ENCODE measurements at regions not wholly inside any gene's neighbourhood (a gene's known extent, or its start where the extent isn't known, plus 50 kb on each side); places are given as distances from the start of the nearest gene placed in this dataset.

- H3K4me2 ChIP-seq (ENCODE audit: low read length) = peak overlapping the region; percentile 67
- no peak for FAIRE-seq
- no peak for DNase-seq (ENCODE audit: low read depth)
- H3K4me3 ChIP-seq (ENCODE audit: insufficient read depth, low read depth, low read length) = no peak overlapping the region
- H3K36me3 Mint-ChIP-seq (ENCODE audit: low read depth, unreplicated experiment) = no peaks in the 10 kb centered on the region
- TF ChIP-seq EZH2 (IDR thresholded peaks at IDR 0.05; ENCODE audit: insufficient read depth, low read length) (no peak), CTCF (IDR thresholded peaks at IDR 0.05; ENCODE audit: insufficient read depth, low read depth, low read length) (no peak)
- no peaks in the 10 kb centered on the region for H3K27me3 Mint-ChIP-seq (ENCODE audit: low read depth, unreplicated experiment)
- no peaks in the 10 kb centered on the region for H3K27me3 ChIP-seq (ENCODE audit: insufficient read depth, low read length)
- no peak overlapping the region for H2AFZ ChIP-seq (ENCODE audit: low read depth, low read length)
- peak overlapping the region; percentile 30 for H3K27ac ChIP-seq (ENCODE audit: low read depth, low read length)
- peak overlapping the region; percentile 54 for H3K9ac ChIP-seq (ENCODE audit: low read length)
- no peaks in the 10 kb centered on the region for H3K9me3 ChIP-seq (ENCODE audit: insufficient read depth, low read depth, low read length)
- H4K20me1 ChIP-seq (ENCODE audit: insufficient read depth, low read length) = no peaks in the 10 kb centered on the region
- H3K79me2 ChIP-seq (ENCODE audit: insufficient read depth, low read length) = no peaks in the 10 kb centered on the region
- peaks cover 28% of the 10 kb centered on the region for H3K4me1 ChIP-seq (ENCODE audit: insufficient read depth, low read length)
- H3K36me3 ChIP-seq (ENCODE audit: insufficient read depth, low read length) = no peaks in the 10 kb centered on the region
- no peak overlapping the region for H3K4me3 Mint-ChIP-seq (ENCODE audit: unreplicated experiment)
- peaks cover 50% of the 10 kb centered on the region for H3K4me1 Mint-ChIP-seq (ENCODE audit: low read depth, unreplicated experiment)
- peak overlapping the region; percentile 97 for H3K27ac Mint-ChIP-seq (ENCODE audit: unreplicated experiment)
- peaks cover 5% of the 10 kb centered on the region for H3K9me3 Mint-ChIP-seq (ENCODE audit: unreplicated experiment)
Measured at GRCh38 chr6:105588123-105588710, 185.3 kb upstream of the PREP start.

- peak; percentile 65 for FAIRE-seq
- H3K36me3 ChIP-seq (ENCODE audit: insufficient read depth, low read length) = no peaks in the 10 kb centered on the region
- no peaks in the 10 kb centered on the region for H3K79me2 ChIP-seq (ENCODE audit: insufficient read depth, low read length)
- peak overlapping the region; percentile 8 for H3K4me3 Mint-ChIP-seq (ENCODE audit: unreplicated experiment)
- H3K36me3 Mint-ChIP-seq (ENCODE audit: low read depth, unreplicated experiment) = no peaks in the 10 kb centered on the region
- no peaks in the 10 kb centered on the region for H4K20me1 ChIP-seq (ENCODE audit: insufficient read depth, low read length)
- H2AFZ ChIP-seq (ENCODE audit: low read depth, low read length) = peak overlapping the region; percentile 52
- no peak for TF ChIP-seq CTCF (IDR thresholded peaks at IDR 0.05; ENCODE audit: insufficient read depth, low read depth, low read length)
- TF ChIP-seq EZH2 (IDR thresholded peaks at IDR 0.05; ENCODE audit: insufficient read depth, low read length) = no peak
- peak overlapping the region; percentile 97 for H3K27ac Mint-ChIP-seq (ENCODE audit: unreplicated experiment)
- DNase-seq (ENCODE audit: low read depth) = peak; percentile 95
- peaks cover 21% of the 10 kb centered on the region for H3K4me1 ChIP-seq (ENCODE audit: insufficient read depth, low read length)
- H3K4me1 Mint-ChIP-seq (ENCODE audit: low read depth, unreplicated experiment) = peaks cover 44% of the 10 kb centered on the region
- no peaks in the 10 kb centered on the region for H3K27me3 Mint-ChIP-seq (ENCODE audit: low read depth, unreplicated experiment)
- H3K27ac ChIP-seq (ENCODE audit: low read depth, low read length) = peak overlapping the region; percentile 30
- peaks cover 5% of the 10 kb centered on the region for H3K9me3 Mint-ChIP-seq (ENCODE audit: unreplicated experiment)
- no peaks in the 10 kb centered on the region for H3K27me3 ChIP-seq (ENCODE audit: insufficient read depth, low read length)
- H3K9me3 ChIP-seq (ENCODE audit: insufficient read depth, low read depth, low read length) = no peaks in the 10 kb centered on the region
- H3K4me3 ChIP-seq (ENCODE audit: insufficient read depth, low read depth, low read length) = peak overlapping the region; percentile 27
- peak overlapping the region; percentile 67 for H3K4me2 ChIP-seq (ENCODE audit: low read length)
- H3K9ac ChIP-seq (ENCODE audit: low read length) = peak overlapping the region; percentile 54
Measured at GRCh38 chr6:105587349-105588122, 184.7 kb upstream of the PREP start.
